HepG2 (cell line): ENCODE measurements at regions not wholly inside any gene's neighbourhood (a gene's known extent, or its start where the extent isn't known, plus 50 kb on each side); places are given as distances from the start of the nearest gene placed in this dataset.

Experiments used
- ATAC-seq: fragments of 200-7000 bp; cut with Tn5 transposase; 3 replicates; pipeline ENCODE4 v1.9.1; 2020; ENCODE audit warnings: mild to moderate bottlenecking, moderate library complexity
- BruUV-seq: library from RNA; stranded (reverse); fragments of 400-500 nt; replicated peaks from 2 replicates; lab custom pipeline; 2021; lab: Mats Ljungman, UMichigan
- CTCF ChIA-PET: fragments of 300-600 bp; formaldehyde crosslinking; extraction: SDS; loops from one replicate; lab custom pipeline; 2021; ENCODE audit warnings: low total read pairs, inconsistent platforms, low intra/inter-chr PET ratio; lab: Yijun Ruan, JAX
- POLR2A ChIA-PET: fragments of 350-600 bp; sonication (Branson Sonifier 250); formaldehyde crosslinking; loops from one replicate; lab custom pipeline; 2020; ENCODE audit warnings: antibody characterized with exemption, inconsistent platforms; lab: Yijun Ruan, JAX
- DNase-seq: peaks from one replicate; pipeline ENCODE4 v3.0.0-alpha.2; 2015; ENCODE audit warnings: low spot score
- FAIRE-seq: peaks from 3 replicates; lab custom pipeline; 2011; peaks lifted over from hg19 to GRCh38; lab: Jason Lieb, UNC
- H2AFZ ChIP-seq: one replicate; pipeline ENCODE4 v1.6.1; 2011; ENCODE audit warnings: low read length, inconsistent platforms
- H3K27ac ChIP-seq: fragments of 300-600 bp; 3 replicates; pipeline ENCODE4 v1.8.0; 2011; ENCODE audit warnings: mixed run types, mild to moderate bottlenecking, mixed read lengths, low read length, inconsistent platforms; ENCODE audit not compliant: insufficient read depth; ENCODE audit errors: extremely low read length
- H3K27me3 ChIP-seq, 2 experiments: fragments of 200-600 bp in 1 of 2; 2 replicates in 1 of 2; 3 replicates in 1 of 2; pipeline versions ENCODE4 v1.6.0 to v1.8.0; 2011; ENCODE audit warnings: low read length in 2 of 2, mild to moderate bottlenecking in 2 of 2, moderate library complexity in 2 of 2, inconsistent platforms in 1 of 2; ENCODE audit not compliant: insufficient read depth in 2 of 2, control insufficient read depth in 1 of 2
- H3K36me3 ChIP-seq, 2 experiments: fragments of 200-600 bp in 1 of 2; replicated peaks in 1 of 2; 2 replicates in 1 of 2; 3 replicates in 1 of 2; pipeline versions ENCODE4 v1.5.1 to v1.8.0; 2011; ENCODE audit warnings: low read length in 2 of 2, inconsistent platforms in 1 of 2; ENCODE audit not compliant: insufficient read depth in 2 of 2, control insufficient read depth in 1 of 2
- H3K4me1 ChIP-seq: 2 replicates; pipeline ENCODE4 v1.5.1; 2012; ENCODE audit warnings: low read length, inconsistent platforms; ENCODE audit not compliant: insufficient read depth
- H3K4me2 ChIP-seq: 2 replicates; pipeline ENCODE4 v1.6.0; 2011; ENCODE audit warnings: low read depth, low read length, inconsistent platforms
- H3K4me3 ChIP-seq, 3 experiments: fragments of 200-600 bp in 1 of 3; sonication (generic), shearing (Covaris generic) in 1 of 3; replicated peaks in 1 of 3; 2 replicates each; pipeline ENCODE4 v1.5.1; 2011 to 2016; ENCODE audit warnings: low read length in 3 of 3, inconsistent platforms in 2 of 3, low read depth in 2 of 3, mild to moderate bottlenecking in 2 of 3, control low read depth in 1 of 3, mixed read lengths in 1 of 3; ENCODE audit not compliant: insufficient read depth in 1 of 3
- H3K79me2 ChIP-seq: one replicate; pipeline ENCODE4 v1.6.1; 2011; ENCODE audit warnings: low read length, inconsistent platforms; ENCODE audit not compliant: insufficient read depth
- H3K9ac ChIP-seq: 2 replicates; pipeline ENCODE4 v1.6.0; 2011; ENCODE audit warnings: mild to moderate bottlenecking, low read depth, low read length, inconsistent platforms; ENCODE audit not compliant: insufficient read depth
- H3K9me3 ChIP-seq: 2 replicates; pipeline ENCODE4 v1.5.1; 2012; ENCODE audit warnings: mild to moderate bottlenecking, low read length
- H4K20me1 ChIP-seq: 2 replicates; pipeline ENCODE4 v1.6.0; 2011; ENCODE audit warnings: inconsistent platforms, mild to moderate bottlenecking, low read length, moderate library complexity; ENCODE audit not compliant: insufficient read depth
- HOXA3 ChIP-seq: sonication (generic); formaldehyde crosslinking; IDR thresholded peaks from 2 replicates; pipeline ENCODE4 v1.5.0; 2020; ENCODE audit warnings: missing genetic modification reagents
- JARID2 ChIP-seq: sonication (generic); formaldehyde crosslinking; IDR thresholded peaks from 2 replicates; pipeline ENCODE4 v1.8.1; 2023; ENCODE audit warnings: missing genetic modification reagents, inconsistent platforms; ENCODE audit not compliant: insufficient replicate concordance
- SMYD3 ChIP-seq: sonication (generic); formaldehyde crosslinking; IDR thresholded peaks from 2 replicates; pipeline ENCODE4 v1.8.1; 2023; ENCODE audit warnings: mild to moderate bottlenecking, missing genetic modification reagents
- ZNF317 ChIP-seq: sonication (generic); formaldehyde crosslinking; IDR thresholded peaks from 2 replicates; pipeline ENCODE4 v1.5.0; 2020; ENCODE audit warnings: mild to moderate bottlenecking, missing genetic modification reagents
- ZNF383 ChIP-seq: sonication (generic); formaldehyde crosslinking; IDR thresholded peaks from 2 replicates; pipeline ENCODE4 v1.4.0; 2020; ENCODE audit warnings: missing genetic modification reagents, mild to moderate bottlenecking, borderline replicate concordance
- ZNF496 ChIP-seq: sonication (generic); formaldehyde crosslinking; IDR thresholded peaks from 2 replicates; pipeline ENCODE4 v1.8.1; 2023; ENCODE audit warnings: mild to moderate bottlenecking, moderate library complexity, missing genetic modification reagents; ENCODE audit not compliant: insufficient replicate concordance
- ZNF800 ChIP-seq: sonication (generic); formaldehyde crosslinking; IDR thresholded peaks from 2 replicates; pipeline ENCODE4 v1.4.0; 2020; ENCODE audit warnings: missing genetic modification reagents
- WGBS: methylation state at CpG from one replicate; pipeline ENCODE4 v1.1.6; 2017; ENCODE audit warnings: low lambda C conversion rate; 5-methylcytosine and 5-hydroxymethylcytosine counted together
- in situ Hi-C: cut with HindIII; loops from 2 replicates; pipeline ENCODE4 v1.10.0; 2017; ENCODE audit warnings: low pct_unique_long_range_greater_than_20kb; ENCODE audit not compliant: extremely low pct_ligation_motif_present
- intact Hi-C: fragments of 100-400 bp; cut with micrococcal nuclease; formaldehyde crosslinking; loops from one replicate; pipeline ENCODE4 v1.10.0; 2022; ENCODE audit not compliant: unreplicated experiment

DNA sequence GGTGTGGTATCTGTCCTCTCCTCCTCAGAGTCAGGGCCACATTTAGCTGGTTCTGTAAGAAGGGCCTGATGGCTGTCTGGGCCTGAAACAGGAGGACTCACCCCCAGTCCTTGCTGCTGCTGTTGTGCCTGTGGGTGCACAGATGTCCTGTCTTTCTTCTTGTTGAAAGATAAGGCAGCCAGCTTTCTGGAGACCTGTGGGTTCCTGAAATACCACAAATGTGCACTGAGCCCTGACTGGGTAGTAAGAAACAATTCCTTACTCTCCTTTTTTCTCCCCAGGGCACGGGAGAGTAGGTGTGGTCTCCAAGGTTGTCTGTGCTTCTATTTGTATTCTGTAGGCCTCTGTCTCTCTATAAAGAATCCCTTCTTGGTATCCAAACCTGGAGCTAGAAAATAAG lies 96.2 kb upstream of the DLX2 start:
- Histone ChIP-seq H3K4me2 (no peak overlapping the region), H3K9me3 (peaks cover 24% of the 10 kb centered on the region), H3K36me3 (no peaks in the 10 kb centered on the region), H3K27ac (no peak overlapping the region), H2AFZ (no peak overlapping the region), H3K4me1 (no peaks in the 10 kb centered on the region), H3K9ac (no peak overlapping the region), H3K79me2 (no peaks in the 10 kb centered on the region)
- intact Hi-C loops, result no loop called here
- WGBS, result 0% methylated on average over 1 of the region's 1 CpG
- POLR2A ChIA-PET, result no interaction called here
- no TSS peak for BruUV-seq
- TF ChIP-seq ZNF317 (no peak), ZNF496 (no peak), ZNF383 (no peak), JARID2 (CRISPR knock-in tag) (no peak), HOXA3 (CRISPR knock-in tag) (no peak), ZNF800 (CRISPR knock-in tag) (no peak), SMYD3 (no peak)
- TF ChIP-seq, all 625 proteins: peak for 0
- H3K4me3 ChIP-seq, result no peak overlapping the region
- FAIRE-seq, result no peak
- H4K20me1 ChIP-seq, result no peaks in the 10 kb centered on the region
- no peak for DNase-seq
- CTCF ChIA-PET, result no interaction called here
- in situ Hi-C loops, result no loop called here
- H3K27me3 ChIP-seq, result 0 out of 5 replicates have a peak, but pooled peaks cover 0 to 4% of the 10 kb centered on the region in 2 experiments
- ATAC-seq, result no peak
